HepG2 (cell line): ENCODE measurements at regions not wholly inside any gene's neighbourhood (a gene's known extent, or its start where the extent isn't known, plus 50 kb on each side); places are given as distances from the start of the nearest gene placed in this dataset.

Experiments used
- ATAC-seq: fragments of 200-7000 bp; cut with Tn5 transposase; 3 replicates; pipeline ENCODE4 v1.9.1; 2020; ENCODE audit warnings: mild to moderate bottlenecking, moderate library complexity
- BruUV-seq: library from RNA; stranded (reverse); fragments of 400-500 nt; replicated peaks from 2 replicates; lab custom pipeline; 2021; lab: Mats Ljungman, UMichigan
- CTCF ChIA-PET: fragments of 300-600 bp; formaldehyde crosslinking; extraction: SDS; loops from one replicate; lab custom pipeline; 2021; ENCODE audit warnings: low total read pairs, inconsistent platforms, low intra/inter-chr PET ratio; lab: Yijun Ruan, JAX
- POLR2A ChIA-PET: fragments of 350-600 bp; sonication (Branson Sonifier 250); formaldehyde crosslinking; loops from one replicate; lab custom pipeline; 2020; ENCODE audit warnings: antibody characterized with exemption, inconsistent platforms; lab: Yijun Ruan, JAX
- DNase-seq: peaks from one replicate; pipeline ENCODE4 v3.0.0-alpha.2; 2015; ENCODE audit warnings: low spot score
- FAIRE-seq: peaks from 3 replicates; lab custom pipeline; 2011; peaks lifted over from hg19 to GRCh38; lab: Jason Lieb, UNC
- H2AFZ ChIP-seq: one replicate; pipeline ENCODE4 v1.6.1; 2011; ENCODE audit warnings: low read length, inconsistent platforms
- H3K27ac ChIP-seq: fragments of 300-600 bp; 3 replicates; pipeline ENCODE4 v1.8.0; 2011; ENCODE audit warnings: mixed run types, mild to moderate bottlenecking, mixed read lengths, low read length, inconsistent platforms; ENCODE audit not compliant: insufficient read depth; ENCODE audit errors: extremely low read length
- H3K27me3 ChIP-seq, 2 experiments: fragments of 200-600 bp in 1 of 2; 2 replicates in 1 of 2; 3 replicates in 1 of 2; pipeline versions ENCODE4 v1.6.0 to v1.8.0; 2011; ENCODE audit warnings: low read length in 2 of 2, mild to moderate bottlenecking in 2 of 2, moderate library complexity in 2 of 2, inconsistent platforms in 1 of 2; ENCODE audit not compliant: insufficient read depth in 2 of 2, control insufficient read depth in 1 of 2
- H3K36me3 ChIP-seq, 2 experiments: fragments of 200-600 bp in 1 of 2; replicated peaks in 1 of 2; 2 replicates in 1 of 2; 3 replicates in 1 of 2; pipeline versions ENCODE4 v1.5.1 to v1.8.0; 2011; ENCODE audit warnings: low read length in 2 of 2, inconsistent platforms in 1 of 2; ENCODE audit not compliant: insufficient read depth in 2 of 2, control insufficient read depth in 1 of 2
- H3K4me1 ChIP-seq: 2 replicates; pipeline ENCODE4 v1.5.1; 2012; ENCODE audit warnings: low read length, inconsistent platforms; ENCODE audit not compliant: insufficient read depth
- H3K4me2 ChIP-seq: 2 replicates; pipeline ENCODE4 v1.6.0; 2011; ENCODE audit warnings: low read depth, low read length, inconsistent platforms
- H3K4me3 ChIP-seq, 3 experiments: fragments of 200-600 bp in 1 of 3; sonication (generic), shearing (Covaris generic) in 1 of 3; replicated peaks in 1 of 3; 2 replicates each; pipeline ENCODE4 v1.5.1; 2011 to 2016; ENCODE audit warnings: low read length in 3 of 3, inconsistent platforms in 2 of 3, low read depth in 2 of 3, mild to moderate bottlenecking in 2 of 3, control low read depth in 1 of 3, mixed read lengths in 1 of 3; ENCODE audit not compliant: insufficient read depth in 1 of 3
- H3K79me2 ChIP-seq: one replicate; pipeline ENCODE4 v1.6.1; 2011; ENCODE audit warnings: low read length, inconsistent platforms; ENCODE audit not compliant: insufficient read depth
- H3K9ac ChIP-seq: 2 replicates; pipeline ENCODE4 v1.6.0; 2011; ENCODE audit warnings: mild to moderate bottlenecking, low read depth, low read length, inconsistent platforms; ENCODE audit not compliant: insufficient read depth
- H3K9me3 ChIP-seq: 2 replicates; pipeline ENCODE4 v1.5.1; 2012; ENCODE audit warnings: mild to moderate bottlenecking, low read length
- H4K20me1 ChIP-seq: 2 replicates; pipeline ENCODE4 v1.6.0; 2011; ENCODE audit warnings: inconsistent platforms, mild to moderate bottlenecking, low read length, moderate library complexity; ENCODE audit not compliant: insufficient read depth
- FOXK2 ChIP-seq: fragments of 450-650 bp; IDR thresholded peaks from 2 replicates; pipeline ENCODE4 v1.6.1; 2016
- GLMP ChIP-seq: sonication (generic); formaldehyde crosslinking; IDR thresholded peaks from 2 replicates; pipeline ENCODE4 v1.9.0; 2021; ENCODE audit warnings: missing genetic modification reagents, mild to moderate bottlenecking, borderline replicate concordance
- GPN1 ChIP-seq: sonication (generic); formaldehyde crosslinking; IDR thresholded peaks from 2 replicates; pipeline ENCODE4 v1.5.1; 2020; ENCODE audit warnings: missing genetic modification reagents, borderline replicate concordance
- HOXA5 ChIP-seq: sonication (generic); formaldehyde crosslinking; IDR thresholded peaks from 2 replicates; pipeline ENCODE4 v1.4.0; 2020; ENCODE audit warnings: missing genetic modification reagents
- MAZ ChIP-seq, 2 experiments: sonication (generic) in 1 of 2; formaldehyde crosslinking in 1 of 2; IDR thresholded peaks; 2 replicates each; pipeline versions ENCODE4 v1.5.0 to v1.6.1; 2012 to 2020; ENCODE audit warnings: low read depth in 2 of 2, mild to moderate bottlenecking in 2 of 2, borderline replicate concordance in 1 of 2, improper control_type of control experiment in 1 of 2, low read length in 1 of 2, missing genetic modification reagents in 1 of 2, moderate library complexity in 1 of 2
- MZF1 ChIP-seq: sonication (generic); formaldehyde crosslinking; IDR thresholded peaks from 2 replicates; pipeline ENCODE4 v1.8.1; 2023; ENCODE audit warnings: mild to moderate bottlenecking, missing genetic modification reagents, borderline replicate concordance
- PRDM15 ChIP-seq: sonication (generic); formaldehyde crosslinking; IDR thresholded peaks from 2 replicates; pipeline ENCODE4 v1.4.0; 2020; ENCODE audit warnings: missing genetic modification reagents
- SP140L ChIP-seq: sonication (generic); formaldehyde crosslinking; IDR thresholded peaks from 2 replicates; pipeline ENCODE4 v1.4.0; 2020; ENCODE audit warnings: missing genetic modification reagents, borderline replicate concordance
- TOPORS ChIP-seq: sonication (generic); formaldehyde crosslinking; IDR thresholded peaks from 2 replicates; pipeline ENCODE4 v1.8.0; 2023; ENCODE audit warnings: mild to moderate bottlenecking, missing genetic modification reagents
- ZBTB25 ChIP-seq: IDR thresholded peaks from 2 replicates; pipeline ENCODE4 v1.6.1; 2018; ENCODE audit warnings: missing genetic modification reagents
- ZNF121 ChIP-seq: sonication (generic); formaldehyde crosslinking; IDR thresholded peaks from 2 replicates; pipeline ENCODE4 v1.5.0; 2020; ENCODE audit warnings: mild to moderate bottlenecking, missing genetic modification reagents
- ZNF138 ChIP-seq: sonication (generic); formaldehyde crosslinking; IDR thresholded peaks from 2 replicates; pipeline ENCODE4 v1.5.0; 2020; ENCODE audit warnings: mild to moderate bottlenecking, low read depth, missing genetic modification reagents
- ZNF292 ChIP-seq: sonication (generic); formaldehyde crosslinking; IDR thresholded peaks from 2 replicates; pipeline ENCODE4 v1.8.1; 2022; ENCODE audit warnings: mild to moderate bottlenecking, low read depth, missing genetic modification reagents, borderline replicate concordance
- ZNF780A ChIP-seq: sonication (generic); formaldehyde crosslinking; IDR thresholded peaks from 2 replicates; pipeline ENCODE4 v1.8.0; 2022; ENCODE audit warnings: mild to moderate bottlenecking, missing genetic modification reagents, moderate library complexity
- WGBS: methylation state at CpG from one replicate; pipeline ENCODE4 v1.1.6; 2017; ENCODE audit warnings: low lambda C conversion rate; 5-methylcytosine and 5-hydroxymethylcytosine counted together
- in situ Hi-C: cut with HindIII; loops from 2 replicates; pipeline ENCODE4 v1.10.0; 2017; ENCODE audit warnings: low pct_unique_long_range_greater_than_20kb; ENCODE audit not compliant: extremely low pct_ligation_motif_present
- intact Hi-C: fragments of 100-400 bp; cut with micrococcal nuclease; formaldehyde crosslinking; loops from one replicate; pipeline ENCODE4 v1.10.0; 2022; ENCODE audit not compliant: unreplicated experiment
- TF ChIP-seq, protein P1 (sequence below), 2 experiments: sonication (generic) in 1 of 2; formaldehyde crosslinking in 1 of 2; IDR thresholded peaks; 2 replicates each; pipeline versions ENCODE4 v1.4.0 to v1.6.1; 2018 to 2020; ENCODE audit warnings: missing genetic modification reagents in 2 of 2, borderline replicate concordance in 1 of 2, low read depth in 1 of 2, mild to moderate bottlenecking in 1 of 2, missing biosample characterization in 1 of 2

- Histone ChIP-seq H3K4me2 (no peak overlapping the region), H2AFZ (no peak overlapping the region), H3K36me3 (no peaks in the 10 kb centered on the region), H3K4me1 (no peaks in the 10 kb centered on the region), H3K27ac (no peak overlapping the region), H4K20me1 (no peaks in the 10 kb centered on the region), H3K9me3 (no peaks in the 10 kb centered on the region), H3K9ac (no peak overlapping the region), H3K4me3 (no peak overlapping the region), H3K79me2 (no peaks in the 10 kb centered on the region), H3K27me3 (no peaks in the 10 kb centered on the region)
- FAIRE-seq (no peak), DNase-seq (no peak), ATAC-seq (no peak)
- in situ Hi-C loops, result no loop called here
- ChIA-PET POLR2A (no interaction called here), CTCF (no interaction called here)
- intact Hi-C loops, result no loop called here
- no TSS peak for BruUV-seq
- 71% methylated on average over 10 of the region's 17 CpGs for WGBS
- TF ChIP-seq GPN1 (CRISPR knock-in tag) (no peak), HOXA5 (no peak), SP140L (CRISPR knock-in tag) (no peak), ZBTB25 (CRISPR knock-in tag) (no peak), TOPORS (CRISPR knock-in tag) (no peak), ZNF292 (no peak), ZNF780A (CRISPR knock-in tag) (no peak), PRDM15 (CRISPR knock-in tag) (no peak), MZF1 (CRISPR knock-in tag) (no peak), ZNF121 (CRISPR knock-in tag) (no peak), FOXK2 (no peak), ZNF138 (CRISPR knock-in tag) (no peak), GLMP (CRISPR knock-in tag) (no peak), MAZ (IDR thresholded peaks at IDR 0.05; ENCODE audit: borderline replicate concordance, low read depth, low read length) (no peak), MAZ (CRISPR knock-in tag; IDR thresholded peaks at IDR 0.05; ENCODE audit: low read depth) (no peak)
- TF ChIP-seq, protein P1, sequence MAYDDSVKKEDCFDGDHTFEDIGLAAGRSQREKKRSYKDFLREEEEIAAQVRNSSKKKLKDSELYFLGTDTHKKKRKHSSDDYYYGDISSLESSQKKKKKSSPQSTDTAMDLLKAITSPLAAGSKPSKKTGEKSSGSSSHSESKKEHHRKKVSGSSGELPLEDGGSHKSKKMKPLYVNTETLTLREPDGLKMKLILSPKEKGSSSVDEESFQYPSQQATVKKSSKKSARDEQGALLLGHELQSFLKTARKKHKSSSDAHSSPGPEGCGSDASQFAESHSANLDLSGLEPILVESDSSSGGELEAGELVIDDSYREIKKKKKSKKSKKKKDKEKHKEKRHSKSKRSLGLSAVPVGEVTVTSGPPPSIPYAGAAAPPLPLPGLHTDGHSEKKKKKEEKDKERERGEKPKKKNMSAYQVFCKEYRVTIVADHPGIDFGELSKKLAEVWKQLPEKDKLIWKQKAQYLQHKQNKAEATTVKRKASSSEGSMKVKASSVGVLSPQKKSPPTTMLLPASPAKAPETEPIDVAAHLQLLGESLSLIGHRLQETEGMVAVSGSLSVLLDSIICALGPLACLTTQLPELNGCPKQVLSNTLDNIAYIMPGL (CRISPR knock-in tag; IDR thresholded peaks at IDR 0.05; ENCODE audit: borderline replicate concordance in 1 of 2, low read depth in 1 of 2), result no peak
Observed at GRCh38 chr5:117094114-117094815, 519.6 kb upstream of the SEMA6A start.
